IMR-90 (cell line): ENCODE measurements at regions not wholly inside any gene's neighbourhood (a gene's known extent, or its start where the extent isn't known, plus 50 kb on each side); places are given as distances from the start of the nearest gene placed in this dataset.

Source experiments
- ATAC-seq: fragments of 200-7000 bp; cut with Tn5 transposase; 2 replicates; pipeline ENCODE4 v1.9.1; 2020; ENCODE audit warnings: low read depth, mild to moderate bottlenecking, moderate library complexity
- BruUV-seq: library from RNA; stranded (reverse); fragments of 400-500 nt; replicated peaks from 2 replicates; lab custom pipeline; 2021; lab: Mats Ljungman, UMichigan
- CTCF ChIA-PET: fragments of 300-600 bp; formaldehyde crosslinking; extraction: SDS; loops from one replicate; lab custom pipeline; 2021; ENCODE audit warnings: antibody characterized with exemption; lab: Yijun Ruan, JAX
- POLR2A ChIA-PET: fragments of 300-600 bp; sonication (Branson Sonifier 250); formaldehyde crosslinking; loops from one replicate; lab custom pipeline; 2022; ENCODE audit warnings: antibody characterized with exemption; ENCODE audit not compliant: unreplicated experiment; lab: Charles Lee
- DNase-seq: peaks from one replicate; pipeline ENCODE4 v3.0.0; 2013
- H2AFZ ChIP-seq: replicated peaks from 2 replicates; pipeline ENCODE3; 2013; ENCODE audit warnings: low read length, mild to moderate bottlenecking; ENCODE audit not compliant: poor library complexity
- H2AK5ac ChIP-seq: 2 replicates; pipeline ENCODE4 v1.6.1; 2013; ENCODE audit warnings: low read depth, low read length, inconsistent platforms
- H2AK9ac ChIP-seq: replicated peaks from 2 replicates; pipeline ENCODE3; 2013; ENCODE audit warnings: mild to moderate bottlenecking, low read depth, low read length, moderate library complexity; ENCODE audit not compliant: poor library complexity
- H2BK120ac ChIP-seq: 2 replicates; pipeline ENCODE4 v1.6.1; 2013; ENCODE audit warnings: low read depth, low read length, inconsistent platforms
- H2BK15ac ChIP-seq: 3 replicates; pipeline ENCODE4 v1.6.1; 2013; ENCODE audit warnings: low read depth, low read length, inconsistent platforms
- H2BK20ac ChIP-seq: 2 replicates; pipeline ENCODE4 v1.6.1; 2013; ENCODE audit warnings: low read depth, mild to moderate bottlenecking, inconsistent platforms, low read length, moderate library complexity
- H2BK5ac ChIP-seq: 2 replicates; pipeline ENCODE4 v1.6.1; 2013; ENCODE audit warnings: mild to moderate bottlenecking, low read depth, low read length, inconsistent platforms; ENCODE audit not compliant: poor library complexity, severe bottlenecking
- H3K14ac ChIP-seq: replicated peaks from 2 replicates; pipeline ENCODE4 v1.6.1; 2013; ENCODE audit warnings: low read depth, low read length, inconsistent platforms
- H3K18ac ChIP-seq: 2 replicates; pipeline ENCODE4 v1.6.1; 2013; ENCODE audit warnings: low read depth, low read length, control low read depth
- H3K23ac ChIP-seq: 2 replicates; pipeline ENCODE4 v1.6.1; 2013; ENCODE audit warnings: low read depth, low read length, inconsistent platforms
- H3K27ac ChIP-seq: 2 replicates; pipeline ENCODE4 v1.5.1; 2013; ENCODE audit warnings: mild to moderate bottlenecking, control low read depth, low read length; ENCODE audit not compliant: insufficient read depth
- H3K27me3 ChIP-seq: 2 replicates; pipeline ENCODE4 v1.6.1; 2013; ENCODE audit warnings: low read length; ENCODE audit not compliant: control insufficient read depth, insufficient read depth
- H3K36me3 ChIP-seq: 2 replicates; pipeline ENCODE4 v1.6.1; 2013; ENCODE audit warnings: low read length, mixed read lengths; ENCODE audit not compliant: control insufficient read depth, insufficient read depth
- H3K4ac ChIP-seq: 2 replicates; pipeline ENCODE4 v1.6.1; 2013; ENCODE audit warnings: low read depth, low read length, inconsistent platforms
- H3K4me1 ChIP-seq: 2 replicates; pipeline ENCODE4 v1.6.1; 2013; ENCODE audit warnings: low read length, mixed read lengths; ENCODE audit not compliant: control insufficient read depth, insufficient read depth
- H3K4me2 ChIP-seq: 2 replicates; pipeline ENCODE4 v1.6.1; 2013; ENCODE audit warnings: low read depth, mild to moderate bottlenecking, control low read depth, low read length, moderate library complexity
- H3K4me3 ChIP-seq: 2 replicates; pipeline ENCODE4 v1.5.1; 2013; ENCODE audit warnings: low read depth, mild to moderate bottlenecking, control low read depth, low read length, moderate library complexity; ENCODE audit not compliant: insufficient read depth
- H3K56ac ChIP-seq: 2 replicates; pipeline ENCODE4 v1.6.1; 2013; ENCODE audit warnings: low read length, inconsistent platforms; ENCODE audit not compliant: insufficient read depth; ENCODE audit errors: extremely low read depth
- H3K79me1 ChIP-seq, 2 experiments: 2 replicates each; pipeline ENCODE4 v1.6.1; 2013; ENCODE audit warnings: low read length in 2 of 2, inconsistent platforms in 1 of 2, low read depth in 1 of 2
- H3K9ac ChIP-seq: 2 replicates; pipeline ENCODE4 v1.6.1; 2013; ENCODE audit warnings: low read depth, low read length, control low read depth
- H3K9me1 ChIP-seq: 2 replicates; pipeline ENCODE4 v1.6.1; 2013; ENCODE audit warnings: low read length, inconsistent platforms; ENCODE audit not compliant: insufficient read depth
- H3K9me3 ChIP-seq: 2 replicates; pipeline ENCODE4 v1.6.1; 2013; ENCODE audit warnings: low read length; ENCODE audit not compliant: control insufficient read depth, insufficient read depth
- H4K20me1 ChIP-seq: 2 replicates; pipeline ENCODE4 v1.6.1; 2013; ENCODE audit warnings: low read length, inconsistent platforms; ENCODE audit not compliant: insufficient read depth
- H4K5ac ChIP-seq: 2 replicates; pipeline ENCODE4 v1.6.1; 2013; ENCODE audit warnings: mild to moderate bottlenecking, low read depth, low read length, control low read depth
- H4K8ac ChIP-seq, 2 experiments: 2 replicates each; pipeline ENCODE4 v1.6.1; 2013; ENCODE audit warnings: low read depth in 2 of 2, low read length in 2 of 2, control low read depth in 1 of 2, inconsistent platforms in 1 of 2
- H4K91ac ChIP-seq: 2 replicates; pipeline ENCODE4 v1.6.1; 2013; ENCODE audit warnings: low read depth, low read length, inconsistent platforms; ENCODE audit not compliant: insufficient read depth
- BHLHE40 ChIP-seq: fragments of 150-350 bp; IDR thresholded peaks from 2 replicates; pipeline ENCODE4 v1.6.1; 2016; ENCODE audit warnings: mild to moderate bottlenecking, low read depth, low read length
- CEBPB ChIP-seq: IDR thresholded peaks from 2 replicates; pipeline ENCODE4 v1.6.1; 2012; ENCODE audit warnings: low read depth, low read length, improper control_type of control experiment
- CHD1 ChIP-seq: IDR thresholded peaks from 2 replicates; pipeline ENCODE4 v1.6.1; 2012; ENCODE audit warnings: low read depth, low read length, improper control_type of control experiment
- FOS ChIP-seq: fragments of 150-350 bp; IDR thresholded peaks from 2 replicates; pipeline ENCODE4 v1.6.1; 2016; ENCODE audit warnings: low read depth, low read length
- MAFK ChIP-seq: IDR thresholded peaks from 2 replicates; pipeline ENCODE4 v1.6.1; 2012; ENCODE audit warnings: low read depth, low read length, improper control_type of control experiment
- MAZ ChIP-seq: IDR thresholded peaks from 2 replicates; pipeline ENCODE4 v1.6.1; 2012; ENCODE audit warnings: low read depth, mild to moderate bottlenecking, low read length, improper control_type of control experiment, moderate library complexity, borderline replicate concordance
- MXI1 ChIP-seq: IDR thresholded peaks from 2 replicates; pipeline ENCODE4 v1.6.1; 2012; ENCODE audit warnings: low read depth, mild to moderate bottlenecking, low read length, moderate library complexity, borderline replicate concordance
- NFE2L2 ChIP-seq: fragments of 150-350 bp; IDR thresholded peaks from 2 replicates; pipeline ENCODE4 v1.6.1; 2016; ENCODE audit warnings: low read depth, mild to moderate bottlenecking, low read length
- POLR2A ChIP-seq: IDR thresholded peaks from 2 replicates; pipeline ENCODE4 v1.6.1; 2012; ENCODE audit warnings: mild to moderate bottlenecking, low read depth, low read length
- RAD21 ChIP-seq: IDR thresholded peaks from 2 replicates; pipeline ENCODE4 v1.6.1; 2012; ENCODE audit warnings: low read length, improper control_type of control experiment
- RCOR1 ChIP-seq: IDR thresholded peaks from 2 replicates; pipeline ENCODE4 v1.6.1; 2012; ENCODE audit warnings: mild to moderate bottlenecking, low read length, improper control_type of control experiment; ENCODE audit not compliant: insufficient replicate concordance
- RFX5 ChIP-seq: IDR thresholded peaks from 2 replicates; pipeline ENCODE4 v1.8.0; 2012; ENCODE audit warnings: low read depth, mild to moderate bottlenecking, low read length, moderate library complexity
- SMC3 ChIP-seq: fragments of 150-350 bp; IDR thresholded peaks from 2 replicates; pipeline ENCODE4 v1.6.1; 2016; ENCODE audit warnings: low read depth, mild to moderate bottlenecking, antibody characterized with exemption, low read length, moderate library complexity
- WGBS, 2 experiments: methylation state at CpG; one replicate each; pipeline versions ENCODE4 v1.1.5 to v1.1.7; 2013; ENCODE audit warnings: missing lambda C conversion rate in 2 of 2; ENCODE audit not compliant: insufficient read length in 1 of 2; ENCODE audit errors: extremely low coverage in 2 of 2; 5-methylcytosine and 5-hydroxymethylcytosine counted together
- dilution Hi-C: fragments of 300-500 bp; cut with HindIII; formaldehyde crosslinking; loops from one replicate; pipeline ENCODE4 v1.14.3; 2018; ENCODE audit warnings: low sequenced_read_pairs; ENCODE audit not compliant: unreplicated experiment
- in situ Hi-C: fragments of 300-500 bp; cut with MboI; formaldehyde crosslinking; loops from 3 replicates; pipeline ENCODE4 v1.14.3; 2019; ENCODE audit warnings: low sequenced_read_pairs, inconsistent platforms, mixed read lengths
- intact Hi-C: fragments of 100-400 bp; cut with micrococcal nuclease; formaldehyde crosslinking; loops from 2 replicates; pipeline ENCODE4 v1.10.0; 2022
- TF ChIP-seq, protein P1 (sequence below): conservative IDR thresholded peaks from 2 replicates; pipeline ENCODE4 v1.5.1; 2012; ENCODE audit warnings: mild to moderate bottlenecking, low read depth, low read length, improper control_type of control experiment
- TF ChIP-seq, protein P2 (sequence below): fragments of 150-350 bp; IDR thresholded peaks from 2 replicates; pipeline ENCODE4 v1.6.1; 2017; ENCODE audit warnings: mild to moderate bottlenecking, antibody characterized with exemption, low read length, low read depth
- TF ChIP-seq, protein P3 (sequence below): fragments of 150-350 bp; IDR thresholded peaks from 2 replicates; pipeline ENCODE4 v1.6.1; 2016; ENCODE audit warnings: low read depth, mild to moderate bottlenecking, low read length, moderate library complexity, borderline replicate concordance

- no peak overlapping the region for H3K23ac ChIP-seq
- no peak overlapping the region for H2BK20ac ChIP-seq
- TF ChIP-seq CHD1 (no peak), MAZ (no peak), POLR2A (no peak), RCOR1 (no peak), MXI1 (no peak), CEBPB (no peak), BHLHE40 (no peak), RAD21 (no peak), SMC3 (no peak), MAFK (no peak), FOS (no peak), NFE2L2 (no peak), RFX5 (no peak)
- TF ChIP-seq, protein P1, sequence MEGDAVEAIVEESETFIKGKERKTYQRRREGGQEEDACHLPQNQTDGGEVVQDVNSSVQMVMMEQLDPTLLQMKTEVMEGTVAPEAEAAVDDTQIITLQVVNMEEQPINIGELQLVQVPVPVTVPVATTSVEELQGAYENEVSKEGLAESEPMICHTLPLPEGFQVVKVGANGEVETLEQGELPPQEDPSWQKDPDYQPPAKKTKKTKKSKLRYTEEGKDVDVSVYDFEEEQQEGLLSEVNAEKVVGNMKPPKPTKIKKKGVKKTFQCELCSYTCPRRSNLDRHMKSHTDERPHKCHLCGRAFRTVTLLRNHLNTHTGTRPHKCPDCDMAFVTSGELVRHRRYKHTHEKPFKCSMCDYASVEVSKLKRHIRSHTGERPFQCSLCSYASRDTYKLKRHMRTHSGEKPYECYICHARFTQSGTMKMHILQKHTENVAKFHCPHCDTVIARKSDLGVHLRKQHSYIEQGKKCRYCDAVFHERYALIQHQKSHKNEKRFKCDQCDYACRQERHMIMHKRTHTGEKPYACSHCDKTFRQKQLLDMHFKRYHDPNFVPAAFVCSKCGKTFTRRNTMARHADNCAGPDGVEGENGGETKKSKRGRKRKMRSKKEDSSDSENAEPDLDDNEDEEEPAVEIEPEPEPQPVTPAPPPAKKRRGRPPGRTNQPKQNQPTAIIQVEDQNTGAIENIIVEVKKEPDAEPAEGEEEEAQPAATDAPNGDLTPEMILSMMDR = no peak
- TF ChIP-seq, protein P2, sequence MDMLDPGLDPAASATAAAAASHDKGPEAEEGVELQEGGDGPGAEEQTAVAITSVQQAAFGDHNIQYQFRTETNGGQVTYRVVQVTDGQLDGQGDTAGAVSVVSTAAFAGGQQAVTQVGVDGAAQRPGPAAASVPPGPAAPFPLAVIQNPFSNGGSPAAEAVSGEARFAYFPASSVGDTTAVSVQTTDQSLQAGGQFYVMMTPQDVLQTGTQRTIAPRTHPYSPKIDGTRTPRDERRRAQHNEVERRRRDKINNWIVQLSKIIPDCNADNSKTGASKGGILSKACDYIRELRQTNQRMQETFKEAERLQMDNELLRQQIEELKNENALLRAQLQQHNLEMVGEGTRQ = no peak
- TF ChIP-seq, protein P3, sequence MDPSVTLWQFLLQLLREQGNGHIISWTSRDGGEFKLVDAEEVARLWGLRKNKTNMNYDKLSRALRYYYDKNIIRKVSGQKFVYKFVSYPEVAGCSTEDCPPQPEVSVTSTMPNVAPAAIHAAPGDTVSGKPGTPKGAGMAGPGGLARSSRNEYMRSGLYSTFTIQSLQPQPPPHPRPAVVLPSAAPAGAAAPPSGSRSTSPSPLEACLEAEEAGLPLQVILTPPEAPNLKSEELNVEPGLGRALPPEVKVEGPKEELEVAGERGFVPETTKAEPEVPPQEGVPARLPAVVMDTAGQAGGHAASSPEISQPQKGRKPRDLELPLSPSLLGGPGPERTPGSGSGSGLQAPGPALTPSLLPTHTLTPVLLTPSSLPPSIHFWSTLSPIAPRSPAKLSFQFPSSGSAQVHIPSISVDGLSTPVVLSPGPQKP = no peak
- no peak overlapping the region for H3K56ac ChIP-seq
- H4K5ac ChIP-seq = no peak overlapping the region
- H2BK5ac ChIP-seq = no peak overlapping the region
- dilution Hi-C loops (no loop called here), in situ Hi-C loops (no loop called here), intact Hi-C loops (no loop called here)
- H2BK15ac ChIP-seq = no peak overlapping the region
- no peak overlapping the region for H3K4ac ChIP-seq
- H3K36me3 ChIP-seq = no peaks in the 10 kb centered on the region
- no peak overlapping the region for H3K4me2 ChIP-seq
- CTCF ChIA-PET = no interaction called here
- no peak overlapping the region for H2BK120ac ChIP-seq
- no peak overlapping the region for H3K18ac ChIP-seq
- no peak overlapping the region for H2AK5ac ChIP-seq
- no peak for ATAC-seq
- no peak overlapping the region for H2AK9ac ChIP-seq
- H3K9ac ChIP-seq = no peak overlapping the region
- no peaks in the 10 kb centered on the region for H3K79me1 ChIP-seq
- H2AFZ ChIP-seq = no peak overlapping the region
- DNase-seq = no peak
- H3K9me3 ChIP-seq = no peaks in the 10 kb centered on the region
- H3K9me1 ChIP-seq = no peaks in the 10 kb centered on the region
- no peak overlapping the region for H4K91ac ChIP-seq
- no peaks in the 10 kb centered on the region for H3K27me3 ChIP-seq
- POLR2A ChIA-PET = no interaction called here
- H3K27ac ChIP-seq = no peak overlapping the region
- H3K4me1 ChIP-seq = no peaks in the 10 kb centered on the region
- WGBS, 2 experiments = no CpG with 5 or more reads among the region's 1 CpG
- no peak overlapping the region for H3K14ac ChIP-seq
- no peak overlapping the region for H3K4me3 ChIP-seq
- no peak overlapping the region for H4K8ac ChIP-seq
- BruUV-seq = no TSS peak
- no peaks in the 10 kb centered on the region for H4K20me1 ChIP-seq
Observed at GRCh38 chr3:74309716-74310115, 304.7 kb downstream of the CNTN3 start.
